Fibroblast of skin of left biceps (primary cell): ENCODE measurements at regions not wholly inside any gene's neighbourhood (a gene's known extent, or its start where the extent isn't known, plus 50 kb on each side); places are given as distances from the start of the nearest gene placed in this dataset.

ENCODE experiments used
- DNase-seq, 2 experiments: peaks; one replicate each; pipeline ENCODE4 v3.0.0-alpha.2; 2013; ENCODE audit warnings: low read depth in 2 of 2

- DNase-seq = peak in 1 of 2 experiments; percentile 33
These were observed 210.4 kb downstream of the ALDH8A1 start for GRCh38 chr6:134739299-134740026.

- DNase-seq = no peak
These were observed 211.6 kb downstream of the ALDH8A1 start for GRCh38 chr6:134738211-134738885.

GRCh38 chr6:134735461-134735860 lies 214.4 kb downstream of the ALDH8A1 start:
- DNase-seq = no peak

GRCh38 chr6:134734312-134734869 lies 215.5 kb downstream of the ALDH8A1 start:
- no peak for DNase-seq

- DNase-seq = no peak
These were observed 216.1 kb downstream of the ALDH8A1 start for GRCh38 chr6:134733801-134734200.

- no peak for DNase-seq
These were observed 217.1 kb downstream of the ALDH8A1 start for GRCh38 chr6:134732763-134733162.

- no peak for DNase-seq
These were observed 218.3 kb downstream of the ALDH8A1 start for GRCh38 chr6:134731615-134732014.

- no peak for DNase-seq
These were observed 219.9 kb downstream of the ALDH8A1 start for GRCh38 chr6:134730013-134730412.

GRCh38 chr6:134729561-134729960 lies 220.3 kb downstream of the ALDH8A1 start:
- DNase-seq = no peak

- DNase-seq = no peak
These were observed 222.8 kb downstream of the ALDH8A1 start for GRCh38 chr6:134727081-134727480.

GRCh38 chr6:134725590-134725989 lies 224.3 kb downstream of the ALDH8A1 start:
- no peak for DNase-seq

- no peak for DNase-seq
These were observed 225.0 kb downstream of the ALDH8A1 start for GRCh38 chr6:134724771-134725340.

- no peak for DNase-seq
These were observed 226.6 kb downstream of the ALDH8A1 start for GRCh38 chr6:134723081-134723871.

GRCh38 chr6:134722200-134722870 lies 227.6 kb downstream of the ALDH8A1 start:
- DNase-seq = peak; percentile 76 to 80

GRCh38 chr6:134721060-134721405 lies 228.9 kb downstream of the ALDH8A1 start:
- DNase-seq = peak in 1 of 2 experiments; percentile 67

- no peak for DNase-seq
These were observed 229.4 kb downstream of the ALDH8A1 start for GRCh38 chr6:134720353-134721059.

GRCh38 chr6:134719911-134720310 lies 230.0 kb downstream of the ALDH8A1 start:
- no peak for DNase-seq

- no peak for DNase-seq
These were observed 230.6 kb downstream of the ALDH8A1 start for GRCh38 chr6:134719286-134719685.

GRCh38 chr6:134714679-134715078 lies 235.2 kb downstream of the ALDH8A1 start:
- no peak for DNase-seq

- no peak for DNase-seq
These were observed 235.8 kb downstream of the ALDH8A1 start for GRCh38 chr6:134714113-134714512.

GRCh38 chr6:134712311-134712710 lies 237.6 kb downstream of the ALDH8A1 start:
- DNase-seq = no peak
